Heart left ventricle (tissue), 13 donors: ENCODE measurements at regions not wholly inside any gene's neighbourhood (a gene's known extent, or its start where the extent isn't known, plus 50 kb on each side); places are given as distances from the start of the nearest gene placed in this dataset.

Experiments
- CTCF ChIP-seq, 12 donors: fragments of 200-600 bp; sonication (generic) in 4 of 12; IDR thresholded peaks; one replicate each; pipeline versions ENCODE4 v1.5.0 to v1.8.0; 2018 to 2022; ENCODE audit warnings: antibody characterized with exemption in 12 of 12, mild to moderate bottlenecking in 5 of 12
- POLR2A ChIP-seq, 2 donors: fragments of 450-650 bp; IDR thresholded peaks; one replicate each; pipeline ENCODE4 v1.6.1; 2017; ENCODE audit warnings: antibody characterized with exemption in 2 of 2, mild to moderate bottlenecking in 2 of 2, moderate library complexity in 2 of 2
- donor health status: ischemic (EF 13 %, LVEDD 7.1; RV severe dilation, severe dysfunction).
- donor health status: DM: no; HTN: yes; CAD: no.
- donor health status: DM: no; HTN: no; CAD: no.
- donor health status: ischemic (EF 25% LVEDD 6.9; RV normal size, moderate dysfunction).
- donor health status: ischemic (EF 25% LVEDD 5.7; RV mildly dilated, moderate dysfunction).
- donor health status: ischemic (EF 35%, LVEDD 5.7; RV mildly dilated, moderate dysfunction).
- donor health status: nonischemic (EF 11% LVEDD 7.7; RV severe dilation, severe dysfunction).
- donor health status: DM: yes; HTN: yes; CAD: no.
- donor health status: PGD.
- donor health status: ischemic (EF 29% LVEDD 5.4; RV normal size, mild dysfunction).
- donor health status: nonischemic (EF 23%, LVEDD 6.1; RV moderate dilation, normal function).

DNA sequence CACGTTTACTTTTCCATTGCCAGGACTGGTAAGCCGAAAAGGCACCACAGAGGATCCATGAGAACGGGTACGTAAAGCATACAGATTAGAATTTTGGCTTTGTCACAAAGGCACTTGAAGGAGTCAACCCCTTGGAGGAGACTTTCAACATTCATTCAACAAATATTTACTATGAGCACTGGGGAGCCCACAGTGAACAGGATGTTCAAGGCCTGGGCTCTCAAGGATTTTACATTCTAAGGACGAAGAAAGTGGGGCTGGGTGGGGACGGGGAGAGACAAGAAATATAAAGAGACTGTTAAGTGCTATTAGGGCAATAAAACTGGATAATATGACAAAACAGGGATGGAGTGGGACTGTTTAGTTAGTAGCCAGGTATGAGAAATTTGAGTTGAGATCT is 66.0 kb downstream of the KLF4 start:
- TF ChIP-seq POLR2A (IDR thresholded peaks at IDR 0.05) (no peak), CTCF (IDR thresholded peaks at IDR 0.05) (no peak)
